Kidney epithelial cell (primary cell): ENCODE measurements at regions not wholly inside any gene's neighbourhood (a gene's known extent, or its start where the extent isn't known, plus 50 kb on each side); places are given as distances from the start of the nearest gene placed in this dataset.

Experiments
- DNase-seq: peaks from one replicate; pipeline ENCODE4 v3.0.0-alpha.2; 2010; ENCODE audit warnings: low read depth
- H3K27me3 ChIP-seq: 2 replicates; pipeline ENCODE4 v1.6.0; 2011; ENCODE audit warnings: low read length; ENCODE audit not compliant: control insufficient read depth, insufficient read depth
- H3K36me3 ChIP-seq: 2 replicates; pipeline ENCODE4 v1.5.1; 2011; ENCODE audit warnings: low read length; ENCODE audit not compliant: control insufficient read depth, insufficient read depth
- H3K4me3 ChIP-seq: 2 replicates; pipeline ENCODE4 v1.5.1; 2011; ENCODE audit warnings: low read depth, mild to moderate bottlenecking, control low read depth, low read length
- CTCF ChIP-seq: IDR thresholded peaks from 2 replicates; pipeline ENCODE4 v1.5.1; 2011; ENCODE audit warnings: mild to moderate bottlenecking, moderate library complexity, low read length, control low read depth, inconsistent platforms; ENCODE audit not compliant: insufficient read depth, poor library complexity, severe bottlenecking

- Histone ChIP-seq H3K4me3 (no peak overlapping the region), H3K36me3 (no peaks in the 10 kb centered on the region), H3K27me3 (no peaks in the 10 kb centered on the region)
- no peak for TF ChIP-seq CTCF
- DNase-seq, result no peak
Observed at GRCh38 chr13:106361621-106362020, 173.8 kb downstream of the EFNB2 start.

GRCh38 chr13:106357198-106357597, 178.3 kb downstream of the EFNB2 start:
- no peaks in the 10 kb centered on the region for H3K36me3 ChIP-seq
- TF ChIP-seq CTCF, result no peak
- no peak overlapping the region for H3K4me3 ChIP-seq
- no peaks in the 10 kb centered on the region for H3K27me3 ChIP-seq
- DNase-seq, result no peak

GRCh38 chr13:106355866-106356265, 179.6 kb downstream of the EFNB2 start:
- Histone ChIP-seq H3K4me3 (no peak overlapping the region), H3K27me3 (no peaks in the 10 kb centered on the region), H3K36me3 (no peaks in the 10 kb centered on the region)
- DNase-seq, result no peak
- TF ChIP-seq CTCF, result no peak

GRCh38 chr13:106354961-106355360, 180.5 kb downstream of the EFNB2 start:
- Histone ChIP-seq H3K36me3 (no peaks in the 10 kb centered on the region), H3K4me3 (no peak overlapping the region), H3K27me3 (no peaks in the 10 kb centered on the region)
- TF ChIP-seq CTCF, result no peak
- DNase-seq, result no peak

GRCh38 chr13:106352850-106353249, 182.6 kb downstream of the EFNB2 start:
- Histone ChIP-seq H3K36me3 (no peaks in the 10 kb centered on the region), H3K27me3 (no peaks in the 10 kb centered on the region), H3K4me3 (no peak overlapping the region)
- no peak for TF ChIP-seq CTCF
- DNase-seq, result no peak

- TF ChIP-seq CTCF, result no peak
- DNase-seq, result no peak
- Histone ChIP-seq H3K27me3 (no peaks in the 10 kb centered on the region), H3K4me3 (no peak overlapping the region), H3K36me3 (no peaks in the 10 kb centered on the region)
Observed at GRCh38 chr13:106351251-106351650, 184.2 kb downstream of the EFNB2 start.
